Breast epithelium (tissue), 3 donors: ENCODE measurements at regions not wholly inside any gene's neighbourhood (a gene's known extent, or its start where the extent isn't known, plus 50 kb on each side); places are given as distances from the start of the nearest gene placed in this dataset.

ENCODE experiments used
- CTCF ChIP-seq, 3 donors: fragments of 450-650 bp; IDR thresholded peaks; one replicate each; pipeline ENCODE4 v1.5.1; 2016 to 2017; ENCODE audit warnings: antibody characterized with exemption in 3 of 3, mild to moderate bottlenecking in 3 of 3, moderate library complexity in 3 of 3
- POLR2A ChIP-seq: fragments of 450-650 bp; IDR thresholded peaks from one replicate; pipeline ENCODE4 v1.6.1; 2016; ENCODE audit warnings: antibody characterized with exemption, mild to moderate bottlenecking, moderate library complexity

- no peak for TF ChIP-seq CTCF (IDR thresholded peaks at IDR 0.05)
- no peak for TF ChIP-seq POLR2A
These were observed 223.7 kb upstream of the TSHZ3 start for GRCh38 chr19:31572976-31573298.
